ENCODE measurements at regions not wholly inside any gene's neighbourhood (a gene's known extent, or its start where the extent isn't known, plus 50 kb on each side); places are given as distances from the start of the nearest gene placed in this dataset.

- no peak for TF ChIP-seq E2F4 (IDR thresholded peaks at IDR 0.05; ENCODE audit: low read depth, low read length)
- TF ChIP-seq BCLAF1 (IDR thresholded peaks at IDR 0.05) = no peak
- TF ChIP-seq NR2F1 (conservative IDR thresholded peaks at IDR 0.05) = no peak
- no peak for TF ChIP-seq FOXM1 (IDR thresholded peaks at IDR 0.05; ENCODE audit: low read depth, low read length)
- TF ChIP-seq STAT3 (IDR thresholded peaks at IDR 0.05; ENCODE audit: low read depth, low read length) = no peak
- no peak for TF ChIP-seq CREB1 (IDR thresholded peaks at IDR 0.05; ENCODE audit: low read depth)
- no peak for TF ChIP-seq ZBED1 (IDR thresholded peaks at IDR 0.05; ENCODE audit: borderline replicate concordance)
- TF ChIP-seq RBBP5 (conservative IDR thresholded peaks at IDR 0.05) = no peak
- TF ChIP-seq SPI1 (IDR thresholded peaks at IDR 0.05; ENCODE audit: borderline replicate concordance, insufficient read depth, low read depth, low read length) = no peak
- H3K9ac ChIP-seq (ENCODE audit: control insufficient read depth, insufficient read depth, low read length) = no peak overlapping the region
- in situ Hi-C loops (cut with MboI) (no loop called here), intact Hi-C loops (cut with micrococcal nuclease; ENCODE audit: unreplicated experiment) (no loop called here)
- no peaks in the 10 kb centered on the region for H3K79me2 ChIP-seq (ENCODE audit: control insufficient read depth, insufficient read depth, low read length)
- H3K36me3 ChIP-seq (ENCODE audit: control insufficient read depth in 2 of 2, insufficient read depth in 2 of 2, low read length in 1 of 2) = no peaks in the 10 kb centered on the region
- 23% methylated on average over 4 of the region's 4 CpGs for WGBS (ENCODE audit: insufficient coverage, insufficient replicate concordance, low lambda C conversion rate, missing lambda C conversion rate)
- H3K4me3 ChIP-seq = no peak overlapping the region
- SMC1A ChIA-PET (ENCODE audit: uncharacterized antibody, unreplicated experiment) = no interaction called here
- POLR2A ChIA-PET = no interaction called here
- no peak overlapping the region for H3K27ac ChIP-seq (ENCODE audit: control insufficient read depth, insufficient read depth)
- BruUV-seq (replicated peaks) = no TSS peak
- H3K4me1 ChIP-seq (ENCODE audit: control insufficient read depth, insufficient read depth, low read length) = no peaks in the 10 kb centered on the region
- H3K27me3 ChIP-seq (replicated peaks in 1 of 2; ENCODE audit: control insufficient read depth in 2 of 2, insufficient read depth in 2 of 2, low read length in 1 of 2) = no peaks in the 10 kb centered on the region
- DNase-seq (ENCODE audit: low read depth, low spot score) (no peak), FAIRE-seq (no peak), ATAC-seq (no peak)
- no peak overlapping the region for H3K4me2 ChIP-seq (ENCODE audit: control insufficient read depth, insufficient read depth)
- H2AFZ ChIP-seq (ENCODE audit: control insufficient read depth, low read depth, low read length) = no peak overlapping the region
- RAD21 ChIA-PET (ENCODE audit: unreplicated experiment) = no interaction called here
- no peaks in the 10 kb centered on the region for H4K20me1 ChIP-seq (ENCODE audit: control insufficient read depth, insufficient read depth)
- CTCF ChIA-PET = no interaction called here
- H3K9me3 ChIP-seq (replicated peaks; ENCODE audit: control insufficient read depth, insufficient read depth, low read length) = no peaks in the 10 kb centered on the region
These were observed 641.9 kb downstream of the OTOL1 start for GRCh38 chr3:162138509-162138908.
